ENCODE measurements at regions not wholly inside any gene's neighbourhood (a gene's known extent, or its start where the extent isn't known, plus 50 kb on each side); places are given as distances from the start of the nearest gene placed in this dataset.

- Histone ChIP-seq H3K27me3 (no peaks in the 10 kb centered on the region), H3K36me3 (no peaks in the 10 kb centered on the region), H3K27ac (replicated peaks in 1 of 4) (no peak overlapping the region), H3K9me3 (no peaks in the 10 kb centered on the region), H3K4me3 (no peak overlapping the region), H3K4me1 (no peaks in the 10 kb centered on the region)
- no peak for DNase-seq (ENCODE audit: extremely low spot score)
- intact Hi-C loops (cut with DNase I), result no loop called here
- TF ChIP-seq EP300 (IDR thresholded peaks at IDR 0.05), result no peak
- no peak for TF ChIP-seq POLR2AphosphoS5 (IDR thresholded peaks at IDR 0.05)
- no peak for TF ChIP-seq CTCF (IDR thresholded peaks at IDR 0.05)
- TF ChIP-seq POLR2A (IDR thresholded peaks at IDR 0.05; ENCODE audit: low read depth), result no peak
These were observed 740.1 kb downstream of the KLHL13 start for GRCh38 chrX:117376460-117376859.

- 57% methylated on average over 1 of the region's 1 CpG for WGBS
- TF ChIP-seq POLR2AphosphoS5 (IDR thresholded peaks at IDR 0.05), result no peak
- no peak overlapping the region for H3K27ac ChIP-seq (replicated peaks in 1 of 4)
- H3K36me3 ChIP-seq, result no peaks in the 10 kb centered on the region
- no peak overlapping the region for H3K4me3 ChIP-seq
- no peak for DNase-seq (ENCODE audit: extremely low spot score)
- no peaks in the 10 kb centered on the region for H3K4me1 ChIP-seq
- H3K9me3 ChIP-seq, result no peaks in the 10 kb centered on the region
- H3K27me3 ChIP-seq, result no peaks in the 10 kb centered on the region
- intact Hi-C loops (cut with DNase I), result no loop called here
These were observed 781.4 kb downstream of the KLHL13 start for GRCh38 chrX:117335209-117335608.

- H3K4me3 ChIP-seq, result no peak overlapping the region
- intact Hi-C loops (cut with DNase I), result no loop called here
- TF ChIP-seq POLR2A (IDR thresholded peaks at IDR 0.05; ENCODE audit: low read depth) (no peak), POLR2AphosphoS5 (IDR thresholded peaks at IDR 0.05) (no peak), EP300 (IDR thresholded peaks at IDR 0.05) (no peak), CTCF (IDR thresholded peaks at IDR 0.05) (no peak)
These were observed 789.2 kb downstream of the KLHL13 start for GRCh38 chrX:117327373-117327772.

GRCh38 chrX:117325706-117326105 is 790.9 kb downstream of the KLHL13 start:
- TF ChIP-seq POLR2A (IDR thresholded peaks at IDR 0.05; ENCODE audit: low read depth), result no peak
- TF ChIP-seq EP300 (IDR thresholded peaks at IDR 0.05), result no peak
- TF ChIP-seq CTCF (IDR thresholded peaks at IDR 0.05), result no peak
- no peak for TF ChIP-seq POLR2AphosphoS5 (IDR thresholded peaks at IDR 0.05)
- intact Hi-C loops (cut with DNase I), result no loop called here
- Histone ChIP-seq H3K27ac (replicated peaks in 1 of 4) (no peak overlapping the region), H3K36me3 (no peaks in the 10 kb centered on the region), H3K27me3 (no peaks in the 10 kb centered on the region), H3K4me3 (no peak overlapping the region), H3K9me3 (peaks cover 0 to 12% (median 0%) of the 10 kb centered on the region in 4 donors), H3K4me1 (no peaks in the 10 kb centered on the region)
- WGBS, result 39% methylated on average over 3 of the region's 3 CpGs
- DNase-seq (ENCODE audit: extremely low spot score), result no peak

More at GRCh38 chrX:117327373-117327772, 789.2 kb downstream of the KLHL13 start:
- Histone ChIP-seq H3K27me3 (no peaks in the 10 kb centered on the region), H3K27ac (replicated peaks in 1 of 4) (no peak overlapping the region), H3K36me3 (no peaks in the 10 kb centered on the region), H3K9me3 (peaks cover 0 to 12% (median 0%) of the 10 kb centered on the region in 4 donors), H3K4me1 (no peaks in the 10 kb centered on the region)
- WGBS, result 57% methylated on average over 1 of the region's 1 CpG
- no peak for DNase-seq (ENCODE audit: extremely low spot score)

DNA sequence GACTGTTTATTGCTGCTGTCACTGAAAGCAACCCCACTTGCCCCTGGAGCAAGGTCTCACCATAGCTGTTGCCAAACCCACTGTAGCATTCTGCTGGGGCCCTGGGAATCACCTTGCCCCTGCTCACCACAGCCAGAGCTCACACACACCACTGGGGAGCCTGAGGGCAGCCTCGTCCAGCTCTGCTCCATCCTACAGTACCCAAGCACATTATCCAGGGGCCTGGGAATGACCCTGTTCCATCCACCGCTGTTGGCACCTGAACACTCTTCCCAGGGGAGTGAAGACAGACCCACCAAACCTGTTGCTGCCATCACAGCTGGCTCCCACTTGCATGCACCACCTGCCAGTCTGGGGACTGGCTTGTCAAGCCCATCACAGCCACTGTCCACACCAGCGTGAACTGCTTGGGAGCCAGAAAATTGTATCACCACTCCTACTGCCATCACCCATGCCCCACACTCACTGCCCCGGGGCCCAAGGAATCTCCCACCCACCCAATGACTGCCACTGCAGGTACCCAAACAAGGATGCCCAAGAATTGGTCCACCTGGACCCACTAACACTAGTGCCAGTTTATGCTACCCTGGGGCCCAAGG is 811.3 kb downstream of the KLHL13 start:
- TF ChIP-seq POLR2AphosphoS5 (IDR thresholded peaks at IDR 0.05) (no peak), CTCF (IDR thresholded peaks at IDR 0.05) (no peak), POLR2A (IDR thresholded peaks at IDR 0.05; ENCODE audit: low read depth) (no peak), EP300 (IDR thresholded peaks at IDR 0.05) (no peak)
- no peak for DNase-seq (ENCODE audit: extremely low spot score)
- WGBS, result 83% methylated on average over 3 of the region's 4 CpGs

More for the DNA sequence above, 811.3 kb downstream of the KLHL13 start:
- H3K9me3 ChIP-seq, result peaks cover 0 to 4% (median 0%) of the 10 kb centered on the region in 4 donors
- H3K4me3 ChIP-seq, result no peak overlapping the region
- H3K27me3 ChIP-seq, result no peaks in the 10 kb centered on the region
- H3K27ac ChIP-seq (replicated peaks in 1 of 4), result no peak overlapping the region
- H3K4me1 ChIP-seq, result no peaks in the 10 kb centered on the region
- H3K36me3 ChIP-seq, result no peaks in the 10 kb centered on the region
- intact Hi-C loops (cut with DNase I), result no loop called here

Measured in esophagus muscularis mucosa (tissue), 4 donors.